ENCODE measurements at regions not wholly inside any gene's neighbourhood (a gene's known extent, or its start where the extent isn't known, plus 50 kb on each side); places are given as distances from the start of the nearest gene placed in this dataset.

GRCh38 chr7:24019841-24020240 is 264.1 kb upstream of the NPY start:
- H3K27ac Mint-ChIP-seq: no peak overlapping the region
- H3K4me1 Mint-ChIP-seq: peaks cover 6% of the 10 kb centered on the region
- H3K9me3 Mint-ChIP-seq: no peaks in the 10 kb centered on the region
- H3K27me3 Mint-ChIP-seq (ENCODE audit: low read depth): no peaks in the 10 kb centered on the region
- no peak overlapping the region for H3K4me3 Mint-ChIP-seq
- TF ChIP-seq CTCF (IDR thresholded peaks at IDR 0.05; ENCODE audit: unreplicated experiment in 3 of 3): no peak
- no peaks in the 10 kb centered on the region for H3K36me3 Mint-ChIP-seq (ENCODE audit: low read depth)

- H3K27me3 Mint-ChIP-seq (ENCODE audit: low read depth): no peaks in the 10 kb centered on the region
- H3K4me1 Mint-ChIP-seq: peaks cover 15% of the 10 kb centered on the region
- H3K4me3 Mint-ChIP-seq: no peak overlapping the region
- TF ChIP-seq CTCF (IDR thresholded peaks at IDR 0.05; ENCODE audit: unreplicated experiment in 3 of 3): no peak
- no peaks in the 10 kb centered on the region for H3K36me3 Mint-ChIP-seq (ENCODE audit: low read depth)
- no peaks in the 10 kb centered on the region for H3K9me3 Mint-ChIP-seq
- H3K27ac Mint-ChIP-seq: peak overlapping the region in 1 of 3 experiments; percentile 41
Observed at GRCh38 chr7:24024276-24025068, 259.5 kb upstream of the NPY start.

- Mint-ChIP-seq H3K36me3 (ENCODE audit: low read depth) (no peaks in the 10 kb centered on the region), H3K9me3 (no peaks in the 10 kb centered on the region), H3K27ac (peak overlapping the region in 1 of 3 experiments; percentile 41), H3K4me1 (peaks cover 15% of the 10 kb centered on the region), H3K4me3 (no peak overlapping the region), H3K27me3 (ENCODE audit: low read depth) (no peaks in the 10 kb centered on the region)
- no peak for TF ChIP-seq CTCF (IDR thresholded peaks at IDR 0.05; ENCODE audit: unreplicated experiment in 3 of 3)
Observed at GRCh38 chr7:24025094-24025493, 258.9 kb upstream of the NPY start.

GRCh38 chr7:24025765-24026164 is 258.2 kb upstream of the NPY start:
- no peaks in the 10 kb centered on the region for H3K27me3 Mint-ChIP-seq (ENCODE audit: low read depth)
- H3K36me3 Mint-ChIP-seq (ENCODE audit: low read depth): no peaks in the 10 kb centered on the region
- no peak overlapping the region for H3K27ac Mint-ChIP-seq
- peaks cover 15% of the 10 kb centered on the region for H3K4me1 Mint-ChIP-seq
- no peak overlapping the region for H3K4me3 Mint-ChIP-seq
- TF ChIP-seq CTCF (IDR thresholded peaks at IDR 0.05; ENCODE audit: unreplicated experiment in 3 of 3): no peak
- no peaks in the 10 kb centered on the region for H3K9me3 Mint-ChIP-seq

- H3K27ac Mint-ChIP-seq: no peak overlapping the region
Observed at GRCh38 chr7:24026351-24026750, 257.6 kb upstream of the NPY start.

More at GRCh38 chr7:24026351-24026750, 257.6 kb upstream of the NPY start:
- no peaks in the 10 kb centered on the region for H3K9me3 Mint-ChIP-seq
- H3K36me3 Mint-ChIP-seq (ENCODE audit: low read depth): no peaks in the 10 kb centered on the region
- H3K27me3 Mint-ChIP-seq (ENCODE audit: low read depth): no peaks in the 10 kb centered on the region
- no peak for TF ChIP-seq CTCF (IDR thresholded peaks at IDR 0.05; ENCODE audit: unreplicated experiment in 3 of 3)
- H3K4me1 Mint-ChIP-seq: peaks cover 15% of the 10 kb centered on the region
- no peak overlapping the region for H3K4me3 Mint-ChIP-seq
